K562 (cell line): ENCODE measurements at regions not wholly inside any gene's neighbourhood (a gene's known extent, or its start where the extent isn't known, plus 50 kb on each side); places are given as distances from the start of the nearest gene placed in this dataset.

ENCODE experiments used
- ATAC-seq: fragments of 200-7000 bp; cut with Tn5 transposase; 3 replicates; pipeline ENCODE4 v1.9.1; 2020; ENCODE audit warnings: moderate library complexity
- BruUV-seq: library from RNA; stranded (reverse); fragments of 400-500 nt; replicated peaks from 2 replicates; lab custom pipeline; 2021; lab: Mats Ljungman, UMichigan
- CTCF ChIA-PET: fragments of 300-600 bp; formaldehyde crosslinking; extraction: SDS; loops from one replicate; lab custom pipeline; 2021; ENCODE audit warnings: low intra/inter-chr PET ratio; lab: Yijun Ruan, JAX
- POLR2A ChIA-PET: fragments of 300-600, 350-650 bp; sonication (Branson Sonifier 250); formaldehyde crosslinking; extraction: SDS; loops from one replicate; lab custom pipeline; 2021; ENCODE audit warnings: antibody characterized with exemption, inconsistent platforms; lab: Yijun Ruan, JAX
- DNase-seq, 4 experiments: peaks; one replicate each; pipeline versions ENCODE4 v3.0.0 to v3.0.0-alpha.2; 2011 to 2018; ENCODE audit warnings: low spot score in 3 of 4, mixed read lengths in 3 of 4; ENCODE audit errors: extremely low read depth in 1 of 4
- FAIRE-seq: peaks from 2 replicates; lab custom pipeline; 2011; peaks lifted over from hg19 to GRCh38; lab: Jason Lieb, UNC
- H2AFZ ChIP-seq: 2 replicates; pipeline ENCODE4 v1.6.0; 2011; ENCODE audit warnings: low read depth, low read length, control low read depth, inconsistent platforms
- H3K27ac ChIP-seq: fragments of 200-600 bp; 3 replicates; pipeline ENCODE4 v1.8.0; 2011; ENCODE audit warnings: low read depth, mild to moderate bottlenecking, control low read depth, inconsistent platforms, low read length, moderate library complexity, mixed read lengths; ENCODE audit errors: extremely low read depth
- H3K27me3 ChIP-seq, 2 experiments: fragments of 300-600 bp in 1 of 2; 2 replicates in 1 of 2; 3 replicates in 1 of 2; pipeline versions ENCODE4 v1.6.0 to v1.8.0; 2011; ENCODE audit warnings: inconsistent platforms in 2 of 2, low read length in 2 of 2, mild to moderate bottlenecking in 1 of 2, mixed read lengths in 1 of 2, moderate library complexity in 1 of 2; ENCODE audit not compliant: control insufficient read depth in 2 of 2, insufficient read depth in 2 of 2
- H3K36me3 ChIP-seq: fragments of 300-600 bp; 3 replicates; pipeline ENCODE4 v1.8.0; 2011; ENCODE audit warnings: mild to moderate bottlenecking, low read length, inconsistent platforms; ENCODE audit not compliant: control insufficient read depth, insufficient read depth
- H3K4me1 ChIP-seq, 2 experiments: fragments of 200-600 bp in 1 of 2; replicated peaks in 1 of 2; 2 replicates in 1 of 2; 3 replicates in 1 of 2; pipeline versions ENCODE4 v1.5.1 to v1.8.0; 2011; ENCODE audit warnings: inconsistent platforms in 2 of 2, low read length in 2 of 2, mild to moderate bottlenecking in 1 of 2, mixed read lengths in 1 of 2, moderate library complexity in 1 of 2; ENCODE audit not compliant: control insufficient read depth in 2 of 2, insufficient read depth in 2 of 2
- H3K4me2 ChIP-seq: 2 replicates; pipeline ENCODE4 v1.6.1; 2011; ENCODE audit warnings: low read length, control low read depth, inconsistent platforms, mixed read lengths; ENCODE audit not compliant: insufficient read depth
- H3K4me3 ChIP-seq: fragments of 200-600 bp; sonication (generic), shearing (Covaris generic); 2 replicates; pipeline ENCODE4 v1.5.1; 2016; ENCODE audit warnings: control low read depth, inconsistent platforms
- H3K79me2 ChIP-seq: fragments of 200-600 bp; 3 replicates; pipeline ENCODE4 v1.8.0; 2011; ENCODE audit warnings: low read length, inconsistent platforms; ENCODE audit not compliant: control insufficient read depth, insufficient read depth
- H3K9ac ChIP-seq, 2 experiments: 2 replicates each; pipeline versions ENCODE4 v1.6.0 to v1.6.1; 2011; ENCODE audit warnings: low read depth in 2 of 2, low read length in 2 of 2, control low read depth in 1 of 2, inconsistent platforms in 1 of 2, mild to moderate bottlenecking in 1 of 2, mixed read lengths in 1 of 2; ENCODE audit not compliant: insufficient read depth in 1 of 2
- H3K9me1 ChIP-seq: one replicate; pipeline ENCODE4 v1.6.0; 2011; ENCODE audit warnings: inconsistent platforms, mild to moderate bottlenecking, low read length, moderate library complexity; ENCODE audit not compliant: control insufficient read depth, insufficient read depth
- H3K9me3 ChIP-seq: replicated peaks from 2 replicates; pipeline ENCODE4 v1.5.1; 2011; ENCODE audit warnings: low read depth, low read length, inconsistent platforms; ENCODE audit not compliant: control insufficient read depth, insufficient read depth
- H4K20me1 ChIP-seq: replicated peaks from 2 replicates; pipeline ENCODE4 v1.6.1; 2011; ENCODE audit warnings: low read length, inconsistent platforms, mixed read lengths; ENCODE audit not compliant: control insufficient read depth, insufficient read depth
- BRCA1 ChIP-seq, 2 experiments: fragments of 450-650 bp in 1 of 2; sonication (generic) in 1 of 2; formaldehyde crosslinking in 1 of 2; IDR thresholded peaks; 2 replicates each; pipeline versions ENCODE4 v1.5.0 to v1.6.1; 2017 to 2020; ENCODE audit warnings: mild to moderate bottlenecking in 1 of 2, missing genetic modification reagents in 1 of 2
- EP400 ChIP-seq: fragments of 450-650 bp; IDR thresholded peaks from 2 replicates; pipeline ENCODE4 v1.6.1; 2017; ENCODE audit warnings: antibody characterized with exemption, mild to moderate bottlenecking, moderate library complexity
- WGBS: fragments of 100-300 bp; shearing (Covaris generic); methylation state at CpG from one replicate; pipeline ENCODE4 v1.1.6; 2016; ENCODE audit warnings: low coverage, mixed read lengths; ENCODE audit not compliant: insufficient coverage; ENCODE audit errors: missing lambda C conversion rate; 5-methylcytosine and 5-hydroxymethylcytosine counted together
- in situ Hi-C: fragments of 300-500 bp; cut with MboI; formaldehyde crosslinking; loops from 4 replicates; pipeline ENCODE4 v1.15.0; 2018; ENCODE audit warnings: inconsistent platforms, mixed read lengths
- intact Hi-C: fragments of 100-400 bp; cut with micrococcal nuclease; formaldehyde crosslinking; loops from 2 replicates; pipeline ENCODE4 v1.14.2; 2022

- ChIA-PET CTCF (no interaction called here), POLR2A (no interaction called here)
- Histone ChIP-seq H3K79me2 (no peaks in the 10 kb centered on the region), H4K20me1 (no peaks in the 10 kb centered on the region), H3K9ac (no peak overlapping the region), H3K4me3 (no peak overlapping the region), H2AFZ (no peak overlapping the region), H3K4me2 (no peak overlapping the region), H3K4me1 (no peaks in the 10 kb centered on the region), H3K9me1 (no peaks in the 10 kb centered on the region), H3K27me3 (no peaks in the 10 kb centered on the region), H3K27ac (no peak overlapping the region), H3K36me3 (no peaks in the 10 kb centered on the region), H3K9me3 (no peaks in the 10 kb centered on the region)
- intact Hi-C loops, result no loop called here
- no peak for TF ChIP-seq BRCA1 (IDR thresholded peaks at IDR 0.05)
- no peak for TF ChIP-seq BRCA1 (CRISPR knock-in tag; IDR thresholded peaks at IDR 0.05)
- FAIRE-seq, result no peak
- 0% methylated on average over 2 of the region's 2 CpGs for WGBS
- in situ Hi-C loops, result no loop called here
- DNase-seq, result no peak
- no TSS peak for BruUV-seq
- ATAC-seq, result no peak
Observed at GRCh38 chr18:39053571-39053970, 1488.0 kb upstream of the CELF4 start.

GRCh38 chr18:39051013-39051412, 1485.4 kb upstream of the CELF4 start:
- Histone ChIP-seq H3K4me2 (no peak overlapping the region), H3K27ac (no peak overlapping the region), H3K36me3 (no peaks in the 10 kb centered on the region), H4K20me1 (no peaks in the 10 kb centered on the region), H3K9me1 (no peaks in the 10 kb centered on the region), H3K27me3 (no peaks in the 10 kb centered on the region), H3K79me2 (no peaks in the 10 kb centered on the region), H3K9ac (no peak overlapping the region), H3K4me1 (no peaks in the 10 kb centered on the region), H2AFZ (no peak overlapping the region), H3K9me3 (no peaks in the 10 kb centered on the region), H3K4me3 (no peak overlapping the region)
- ChIA-PET POLR2A (no interaction called here), CTCF (no interaction called here)
- in situ Hi-C loops (no loop called here), intact Hi-C loops (no loop called here)
- no peak for TF ChIP-seq EP400
- no TSS peak for BruUV-seq
- DNase-seq (no peak), FAIRE-seq (no peak), ATAC-seq (no peak)
